Hematopoietic multipotent progenitor cell treated with erythropoietin and hydrocortisone succinate and interleukin-3 and kit ligand, for 15 days (in vitro differentiated cells): ENCODE measurements at regions not wholly inside any gene's neighbourhood (a gene's known extent, or its start where the extent isn't known, plus 50 kb on each side); places are given as distances from the start of the nearest gene placed in this dataset.
"Not testable (repeated sequence)": the region's sequence is repeated elsewhere in the genome, so short reads cannot be mapped to it uniquely, and the experiment has no call there.

ENCODE experiments used
- DNase-seq: peaks from one replicate; pipeline ENCODE4 v3.0.0-alpha.2; 2015; ENCODE audit warnings: low spot score

GRCh38 chr5:91816681-91817080 is 433.6 kb upstream of the ARRDC3 start:
- DNase-seq, result no peak

GRCh38 chr5:91797576-91797975 is 414.5 kb upstream of the ARRDC3 start:
- DNase-seq, result no peak

GRCh38 chr5:91794856-91795548 is 411.9 kb upstream of the ARRDC3 start:
- no peak for DNase-seq

- no peak for DNase-seq
Observed at GRCh38 chr5:91794455-91794854, 411.3 kb upstream of the ARRDC3 start.

- no peak for DNase-seq
Observed at GRCh38 chr5:91787718-91788117, 404.6 kb upstream of the ARRDC3 start.

- no peak for DNase-seq
Observed at GRCh38 chr5:91777671-91778070, 394.6 kb upstream of the ARRDC3 start.

GRCh38 chr5:91776249-91776648 is 393.1 kb upstream of the ARRDC3 start:
- no peak for DNase-seq

GRCh38 chr5:91770400-91770799 is 387.3 kb upstream of the ARRDC3 start:
- DNase-seq, result no peak

- not testable (repeated sequence) for DNase-seq
Observed at GRCh38 chr5:91757383-91757782, 374.3 kb upstream of the ARRDC3 start.

GRCh38 chr5:91754990-91755389 is 371.9 kb upstream of the ARRDC3 start:
- no peak for DNase-seq

GRCh38 chr5:91744470-91744869 is 361.4 kb upstream of the ARRDC3 start:
- DNase-seq, result not testable (repeated sequence)

GRCh38 chr5:91742550-91742949 is 359.4 kb upstream of the ARRDC3 start:
- no peak for DNase-seq

GRCh38 chr5:91741764-91742505 is 358.8 kb upstream of the ARRDC3 start:
- DNase-seq, result no peak

- no peak for DNase-seq
Observed at GRCh38 chr5:91730026-91730425, 346.9 kb upstream of the ARRDC3 start.

- no peak for DNase-seq
Observed at GRCh38 chr5:91727463-91727862, 344.3 kb upstream of the ARRDC3 start.

GRCh38 chr5:91722736-91723467 is 339.8 kb upstream of the ARRDC3 start:
- DNase-seq, result no peak

GRCh38 chr5:91712718-91713117 is 329.6 kb upstream of the ARRDC3 start:
- DNase-seq, result no peak

- DNase-seq, result no peak
Observed at GRCh38 chr5:91707521-91707841, 324.4 kb upstream of the ARRDC3 start.

- DNase-seq, result no peak
Observed at GRCh38 chr5:91706785-91707520, 323.8 kb upstream of the ARRDC3 start.

GRCh38 chr5:91703128-91703527 is 320.0 kb upstream of the ARRDC3 start:
- no peak for DNase-seq

- DNase-seq, result no peak
Observed at GRCh38 chr5:91699429-91699828, 316.3 kb upstream of the ARRDC3 start.

GRCh38 chr5:91691592-91691991 is 308.5 kb upstream of the ARRDC3 start:
- no peak for DNase-seq
